MCF 10A (cell line): ENCODE measurements at regions not wholly inside any gene's neighbourhood (a gene's known extent, or its start where the extent isn't known, plus 50 kb on each side); places are given as distances from the start of the nearest gene placed in this dataset.

ENCODE experiments used
- BruUV-seq: library from RNA; stranded (reverse); fragments of 400-500 nt; replicated peaks from 2 replicates; lab custom pipeline; 2021; lab: Mats Ljungman, UMichigan
- CTCF ChIA-PET: fragments of 300-600 bp; sonication (Branson Sonifier 250); formaldehyde crosslinking; extraction: SDS; loops from one replicate; lab custom pipeline; 2021; ENCODE audit warnings: antibody characterized with exemption, inconsistent platforms; lab: Yijun Ruan, JAX
- POLR2A ChIA-PET: fragments of 300-600, 350-650 bp; sonication (Branson Sonifier 250); formaldehyde crosslinking; extraction: SDS; loops from one replicate; lab custom pipeline; 2020; ENCODE audit warnings: antibody characterized with exemption, inconsistent platforms; lab: Yijun Ruan, JAX
- DNase-seq: peaks from one replicate; pipeline ENCODE4 v3.0.0-alpha.2; 2018; ENCODE audit not compliant: unreplicated experiment
- H3K27ac Mint-ChIP-seq: one replicate; pipeline ENCODE4 v1.8.0; 2022; ENCODE audit warnings: mild to moderate bottlenecking, low read depth, mixed read lengths; ENCODE audit not compliant: unreplicated experiment
- H3K27me3 Mint-ChIP-seq: one replicate; pipeline ENCODE4 v1.8.0; 2022; ENCODE audit warnings: mixed read lengths; ENCODE audit not compliant: insufficient read depth, unreplicated experiment
- H3K36me3 Mint-ChIP-seq: one replicate; pipeline ENCODE4 v1.8.0; 2022; ENCODE audit warnings: mild to moderate bottlenecking, moderate library complexity, mixed read lengths; ENCODE audit not compliant: insufficient read depth, unreplicated experiment
- H3K4me1 Mint-ChIP-seq: one replicate; pipeline ENCODE4 v1.8.0; 2022; ENCODE audit warnings: mixed read lengths; ENCODE audit not compliant: insufficient read depth, unreplicated experiment
- H3K4me3 Mint-ChIP-seq: one replicate; pipeline ENCODE4 v1.8.0; 2022; ENCODE audit warnings: mild to moderate bottlenecking, moderate library complexity, mixed read lengths; ENCODE audit not compliant: unreplicated experiment
- H3K9me3 Mint-ChIP-seq: one replicate; pipeline ENCODE4 v1.8.0; 2022; ENCODE audit warnings: mixed read lengths; ENCODE audit not compliant: unreplicated experiment
- intact Hi-C: fragments of 100-400 bp; cut with micrococcal nuclease; formaldehyde crosslinking; loops from 2 replicates; pipeline ENCODE4 v1.14.1; 2022
- TF ChIP-seq, protein P1 (sequence below): fragments of 200-600 bp; IDR thresholded peaks from one replicate; pipeline ENCODE4 v1.8.0; 2022; ENCODE audit warnings: antibody characterized with exemption, mild to moderate bottlenecking; ENCODE audit not compliant: unreplicated experiment

DNA sequence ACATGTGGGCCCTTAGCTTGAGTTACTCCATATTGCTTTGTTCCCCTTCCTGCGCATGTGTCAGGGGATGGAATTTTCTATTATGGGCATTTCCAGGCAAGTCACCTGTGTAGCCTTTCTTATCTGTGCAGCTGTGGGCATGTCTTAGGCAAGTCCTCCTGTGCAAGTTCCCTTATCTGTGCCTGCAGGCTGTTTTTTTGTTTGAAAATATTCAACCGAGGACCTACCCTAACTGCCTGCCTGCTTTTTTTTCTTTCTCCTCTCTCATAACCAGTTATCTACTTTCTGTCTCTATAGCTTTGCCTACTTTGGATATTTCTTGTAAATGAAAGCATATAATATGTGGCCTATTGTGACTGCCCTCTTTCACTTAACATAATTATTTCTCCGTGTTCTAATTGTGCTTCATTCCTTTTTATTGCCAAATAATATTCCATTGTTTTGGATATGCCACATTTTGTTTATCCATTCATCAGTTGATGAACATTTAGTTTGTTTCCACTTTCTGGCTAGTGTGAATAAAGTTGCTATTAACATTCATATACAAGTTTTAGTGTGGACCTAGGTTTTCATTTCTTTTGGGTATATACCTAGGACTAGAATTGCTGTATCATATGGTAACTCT lies 83.6 kb upstream of the CADM1 start:
- no peaks in the 10 kb centered on the region for H3K4me1 Mint-ChIP-seq
- POLR2A ChIA-PET: no interaction called here

DNA sequence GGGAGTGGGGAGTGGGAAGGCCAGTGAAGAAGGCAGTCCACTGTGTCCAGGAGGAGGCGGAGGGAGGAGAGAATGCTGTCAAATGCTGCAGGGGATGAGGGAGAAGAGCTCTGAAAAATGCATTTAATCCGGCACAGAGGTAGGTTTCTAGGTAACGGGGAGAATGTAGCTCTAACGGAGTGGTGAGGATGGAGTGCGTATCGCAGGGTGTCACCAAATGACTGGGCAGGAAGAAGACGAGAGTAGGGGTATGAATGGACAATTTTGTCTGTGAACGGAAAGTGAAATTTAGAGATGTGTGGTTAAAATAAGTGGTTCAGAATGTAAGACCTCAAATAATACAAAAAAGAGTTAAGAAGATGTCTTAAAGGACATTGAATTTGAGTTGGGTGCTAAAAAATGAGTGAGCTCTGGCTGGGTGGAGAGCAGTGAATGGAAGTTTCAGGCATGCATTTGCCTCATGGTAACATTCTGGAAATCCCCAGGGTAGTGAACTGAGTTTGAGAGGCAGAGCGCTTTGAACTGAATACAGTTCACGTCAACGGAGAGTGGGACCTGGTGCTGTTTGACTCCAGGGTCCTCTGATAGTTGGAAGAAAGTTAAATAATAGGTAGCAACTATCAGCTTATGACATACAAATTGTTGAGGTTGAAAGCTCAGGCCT lies 81.3 kb upstream of the CADM1 start:
- Mint-ChIP-seq H3K4me3 (no peak overlapping the region), H3K27me3 (peaks cover 6% of the 10 kb centered on the region), H3K4me1 (peaks cover 17% of the 10 kb centered on the region), H3K27ac (no peak overlapping the region), H3K36me3 (no peaks in the 10 kb centered on the region), H3K9me3 (peaks cover 10% of the 10 kb centered on the region)
- TF ChIP-seq, protein P1, sequence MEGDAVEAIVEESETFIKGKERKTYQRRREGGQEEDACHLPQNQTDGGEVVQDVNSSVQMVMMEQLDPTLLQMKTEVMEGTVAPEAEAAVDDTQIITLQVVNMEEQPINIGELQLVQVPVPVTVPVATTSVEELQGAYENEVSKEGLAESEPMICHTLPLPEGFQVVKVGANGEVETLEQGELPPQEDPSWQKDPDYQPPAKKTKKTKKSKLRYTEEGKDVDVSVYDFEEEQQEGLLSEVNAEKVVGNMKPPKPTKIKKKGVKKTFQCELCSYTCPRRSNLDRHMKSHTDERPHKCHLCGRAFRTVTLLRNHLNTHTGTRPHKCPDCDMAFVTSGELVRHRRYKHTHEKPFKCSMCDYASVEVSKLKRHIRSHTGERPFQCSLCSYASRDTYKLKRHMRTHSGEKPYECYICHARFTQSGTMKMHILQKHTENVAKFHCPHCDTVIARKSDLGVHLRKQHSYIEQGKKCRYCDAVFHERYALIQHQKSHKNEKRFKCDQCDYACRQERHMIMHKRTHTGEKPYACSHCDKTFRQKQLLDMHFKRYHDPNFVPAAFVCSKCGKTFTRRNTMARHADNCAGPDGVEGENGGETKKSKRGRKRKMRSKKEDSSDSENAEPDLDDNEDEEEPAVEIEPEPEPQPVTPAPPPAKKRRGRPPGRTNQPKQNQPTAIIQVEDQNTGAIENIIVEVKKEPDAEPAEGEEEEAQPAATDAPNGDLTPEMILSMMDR: no peak
- no peak for DNase-seq
- CTCF ChIA-PET: interaction anchor here (0.6 kb wide), 2 partner anchors 229 to 531 kb away, joined by 4 to 5 read pairs; no protein-coding TSS in a partner anchor
- POLR2A ChIA-PET: no interaction called here
- no TSS peak for BruUV-seq
- intact Hi-C loops: no loop called here

More for the DNA sequence above, 83.6 kb upstream of the CADM1 start:
- no peak for DNase-seq
- no peaks in the 10 kb centered on the region for H3K36me3 Mint-ChIP-seq
- H3K27me3 Mint-ChIP-seq: peaks cover 9% of the 10 kb centered on the region
- TF ChIP-seq, protein P1: no peak
- peaks cover 10% of the 10 kb centered on the region for H3K9me3 Mint-ChIP-seq
- H3K4me3 Mint-ChIP-seq: no peak overlapping the region
- intact Hi-C loops: no loop called here
- BruUV-seq: no TSS peak
- H3K27ac Mint-ChIP-seq: no peak overlapping the region
- CTCF ChIA-PET: no interaction called here

DNA sequence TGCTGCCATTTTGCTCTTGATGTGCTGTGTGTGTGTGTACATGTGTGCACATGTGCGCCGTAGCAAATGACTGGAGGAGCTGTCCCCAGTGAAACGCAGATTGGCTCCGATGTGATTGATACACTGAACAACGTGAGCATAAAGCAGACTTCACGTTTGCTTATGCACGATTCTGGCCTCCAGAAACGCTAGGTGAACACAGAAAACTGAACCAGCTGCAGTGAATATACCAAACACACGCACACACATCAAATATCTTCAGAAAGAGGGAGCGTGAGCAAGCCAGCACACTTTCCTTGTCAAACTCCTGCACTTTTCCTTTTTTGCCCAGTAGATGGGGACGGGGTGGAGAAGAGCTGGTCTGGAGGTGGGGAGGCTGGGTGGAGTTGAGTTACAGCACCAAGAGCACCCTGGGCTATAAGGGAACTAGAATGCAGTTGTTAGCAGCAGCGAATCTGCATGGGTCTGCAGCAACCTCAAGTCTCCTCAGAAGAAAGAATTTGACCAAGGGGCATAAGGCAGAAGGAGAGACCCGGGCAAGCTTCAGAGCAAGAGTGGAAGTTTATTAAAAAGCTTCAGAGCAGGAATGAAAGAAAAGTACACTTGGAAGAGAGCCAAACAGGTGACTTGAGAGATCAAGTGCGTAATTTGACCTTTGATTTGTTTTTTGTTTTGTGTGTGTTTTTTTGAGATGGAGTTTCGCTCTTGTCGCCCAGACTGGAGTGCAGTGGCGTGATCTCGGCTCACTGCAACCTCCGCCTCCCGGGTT lies 77.8 kb upstream of the CADM1 start:
- ChIA-PET CTCF (interaction anchor here (0.6 kb wide), 1 partner anchor 289 kb away, joined by 3 read pairs; no protein-coding TSS in a partner anchor), POLR2A (no interaction called here)
- intact Hi-C loops: no loop called here
- no peak overlapping the region for H3K4me3 Mint-ChIP-seq
- peaks cover 21% of the 10 kb centered on the region for H3K4me1 Mint-ChIP-seq
- no peak overlapping the region for H3K27ac Mint-ChIP-seq
- no peaks in the 10 kb centered on the region for H3K36me3 Mint-ChIP-seq
- BruUV-seq: no TSS peak
- no peaks in the 10 kb centered on the region for H3K9me3 Mint-ChIP-seq
- no peaks in the 10 kb centered on the region for H3K27me3 Mint-ChIP-seq
- DNase-seq: no peak
- TF ChIP-seq, protein P1: no peak

DNA sequence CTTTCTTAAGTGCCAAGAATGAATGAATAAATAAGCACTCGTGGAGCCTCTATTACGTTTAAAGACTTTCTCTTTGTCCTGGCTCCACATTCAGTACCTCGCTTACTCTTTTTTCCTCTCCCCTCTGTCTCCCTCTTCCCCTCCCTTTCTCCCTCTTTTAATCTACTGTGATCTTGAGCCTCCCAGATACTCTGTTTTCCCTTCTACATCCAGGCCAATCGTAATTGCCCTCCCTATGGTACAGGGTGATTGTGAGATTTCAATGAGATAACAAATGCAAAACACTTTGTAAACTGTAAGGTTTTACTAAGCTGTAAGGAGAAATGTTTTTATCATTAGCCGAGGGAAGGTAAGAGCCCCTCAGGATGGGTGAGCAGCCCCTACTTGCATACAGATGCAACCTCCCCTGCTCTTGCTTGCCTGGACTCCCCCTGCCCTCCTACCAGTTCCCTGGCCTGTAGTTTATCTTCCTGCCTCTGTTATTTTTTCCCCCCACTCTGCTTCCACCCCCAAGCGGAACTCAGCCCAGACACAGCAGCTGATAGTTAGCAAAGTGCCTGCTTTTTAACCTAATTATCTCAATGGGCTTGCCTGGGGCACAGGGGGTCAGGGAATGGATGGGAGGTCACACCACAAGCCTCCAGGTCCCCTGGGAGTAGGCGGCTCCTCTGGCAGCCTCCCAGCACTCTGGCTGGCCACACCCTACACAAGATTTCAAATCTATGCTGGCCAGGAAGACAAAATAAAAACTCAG lies 76.9 kb upstream of the CADM1 start:
- no peak overlapping the region for H3K4me3 Mint-ChIP-seq
- TF ChIP-seq, protein P1: no peak
- H3K36me3 Mint-ChIP-seq: no peaks in the 10 kb centered on the region
- CTCF ChIA-PET: no interaction called here
- BruUV-seq: no TSS peak
- intact Hi-C loops: no loop called here
- DNase-seq: no peak
- H3K4me1 Mint-ChIP-seq: peaks cover 30% of the 10 kb centered on the region
- H3K9me3 Mint-ChIP-seq: no peaks in the 10 kb centered on the region
- peak overlapping the region; percentile 28 for H3K27ac Mint-ChIP-seq
- no peaks in the 10 kb centered on the region for H3K27me3 Mint-ChIP-seq
- POLR2A ChIA-PET: no interaction called here
